GM12892 (cell line): ENCODE measurements at regions not wholly inside any gene's neighbourhood (a gene's known extent, or its start where the extent isn't known, plus 50 kb on each side); places are given as distances from the start of the nearest gene placed in this dataset.

Experiments used
- POLR2A ChIP-seq: IDR thresholded peaks from 2 replicates; pipeline ENCODE4 v1.6.1; 2011; ENCODE audit warnings: low read depth, low read length, control low read depth
- POLR2AphosphoS5 ChIP-seq: IDR thresholded peaks from 2 replicates; pipeline ENCODE4 v1.6.1; 2011; ENCODE audit warnings: low read depth, low read length, control low read depth
- TAF1 ChIP-seq: IDR thresholded peaks from 2 replicates; pipeline ENCODE4 v1.6.1; 2011; ENCODE audit warnings: low read depth, mild to moderate bottlenecking, control low read depth, low read length, borderline replicate concordance

GRCh38 chr14:85867450-85867849 lies 337.5 kb downstream of the FLRT2 start:
- TF ChIP-seq POLR2AphosphoS5 (no peak), POLR2A (no peak), TAF1 (no peak)
